Tibial artery (tissue), 4 donors: ENCODE measurements at regions not wholly inside any gene's neighbourhood (a gene's known extent, or its start where the extent isn't known, plus 50 kb on each side); places are given as distances from the start of the nearest gene placed in this dataset.

ENCODE experiments used
- DNase-seq, 2 donors: peaks; one replicate each; pipeline ENCODE4 v3.0.0-alpha.2; 2019
- H3K27ac ChIP-seq, 2 donors: fragments of 200-600 bp; sonication (generic) in 1 of 2; 1 replicate in 1 of 2; 2 replicates in 1 of 2; pipeline ENCODE4 v1.5.1; 2018 to 2019; ENCODE audit warnings: mild to moderate bottlenecking in 1 of 2
- H3K27me3 ChIP-seq, 2 donors: fragments of 200-600 bp; sonication (generic) in 1 of 2; one replicate each; pipeline versions ENCODE4 v1.5.1 to v1.6.0; 2016 to 2019
- H3K36me3 ChIP-seq, 3 donors: fragments of 200-600 bp; sonication (generic) in 2 of 3; one replicate each; pipeline ENCODE4 v1.5.1; 2016 to 2019; ENCODE audit warnings: mild to moderate bottlenecking in 2 of 3
- H3K4me1 ChIP-seq, 4 donors: fragments of 200-600 bp; sonication (generic) in 2 of 4; 1 replicate in 3 of 4; 2 replicates in 1 of 4; pipeline ENCODE4 v1.5.1; 2016 to 2019
- H3K4me3 ChIP-seq, 2 donors: fragments of 200-600 bp; sonication (generic) in 1 of 2; 1 replicate in 1 of 2; 2 replicates in 1 of 2; pipeline ENCODE4 v1.5.1; 2018 to 2019; ENCODE audit warnings: mild to moderate bottlenecking in 2 of 2
- H3K9me3 ChIP-seq, 3 donors: fragments of 200-600 bp; sonication (generic) in 1 of 3; one replicate each; pipeline ENCODE4 v1.5.1; 2016 to 2019
- CTCF ChIP-seq, 2 experiments: fragments of 200-600 bp in 1 of 2; fragments of 450-650 bp in 1 of 2; IDR thresholded peaks; one replicate each; pipeline ENCODE4 v1.5.1; 2017 to 2019; ENCODE audit warnings: antibody characterized with exemption in 2 of 2, mild to moderate bottlenecking in 1 of 2, moderate library complexity in 1 of 2
- intact Hi-C: fragments of 100-400 bp; cut with DNase I; formaldehyde crosslinking; loops from one replicate; pipeline ENCODE4 v1.15.0; 2023; ENCODE audit warnings: low total_unique reads

- TF ChIP-seq CTCF (IDR thresholded peaks at IDR 0.05) = no peak
- Histone ChIP-seq H3K9me3 (peaks cover 0 to 9% (median 7%) of the 10 kb centered on the region in 3 donors), H3K27ac (no peak overlapping the region), H3K4me1 (no peaks in the 10 kb centered on the region), H3K36me3 (no peaks in the 10 kb centered on the region), H3K27me3 (no peaks in the 10 kb centered on the region), H3K4me3 (no peak overlapping the region)
- intact Hi-C loops = no loop called here
- no peak for DNase-seq
Observed at GRCh38 chr16:17683281-17683680, 212.5 kb upstream of the XYLT1 start.

GRCh38 chr16:17676171-17676570, 205.4 kb upstream of the XYLT1 start:
- DNase-seq = no peak
- no peak overlapping the region for H3K4me3 ChIP-seq
- peaks cover 0 to 9% (median 7%) of the 10 kb centered on the region in 3 donors for H3K9me3 ChIP-seq
- H3K36me3 ChIP-seq = no peaks in the 10 kb centered on the region
- no peak for TF ChIP-seq CTCF (IDR thresholded peaks at IDR 0.05)
- H3K27ac ChIP-seq = no peak overlapping the region
- no peaks in the 10 kb centered on the region for H3K4me1 ChIP-seq
- no peaks in the 10 kb centered on the region for H3K27me3 ChIP-seq
- intact Hi-C loops = no loop called here

GRCh38 chr16:17668386-17668785, 197.6 kb upstream of the XYLT1 start:
- Histone ChIP-seq H3K27ac (no peak overlapping the region), H3K9me3 (no peaks in the 10 kb centered on the region), H3K4me3 (no peak overlapping the region), H3K4me1 (no peaks in the 10 kb centered on the region), H3K27me3 (no peaks in the 10 kb centered on the region), H3K36me3 (no peaks in the 10 kb centered on the region)
- intact Hi-C loops = no loop called here
- DNase-seq = no peak
- TF ChIP-seq CTCF (IDR thresholded peaks at IDR 0.05) = no peak

- Histone ChIP-seq H3K4me3 (no peak overlapping the region), H3K9me3 (no peaks in the 10 kb centered on the region), H3K4me1 (no peaks in the 10 kb centered on the region), H3K27me3 (no peaks in the 10 kb centered on the region), H3K36me3 (no peaks in the 10 kb centered on the region), H3K27ac (no peak overlapping the region)
- no peak for TF ChIP-seq CTCF (IDR thresholded peaks at IDR 0.05)
- intact Hi-C loops = no loop called here
- no peak for DNase-seq
Observed at GRCh38 chr16:17666293-17666692, 195.5 kb upstream of the XYLT1 start.

GRCh38 chr16:17658881-17659280, 188.1 kb upstream of the XYLT1 start:
- Histone ChIP-seq H3K4me3 (no peak overlapping the region), H3K27ac (no peak overlapping the region), H3K9me3 (no peaks in the 10 kb centered on the region), H3K27me3 (peaks cover 0 to 2% of the 10 kb centered on the region in 2 donors), H3K4me1 (no peaks in the 10 kb centered on the region), H3K36me3 (no peaks in the 10 kb centered on the region)
- intact Hi-C loops = no loop called here
- DNase-seq = no peak
- no peak for TF ChIP-seq CTCF (IDR thresholded peaks at IDR 0.05)

GRCh38 chr16:17657045-17657444, 186.3 kb upstream of the XYLT1 start:
- TF ChIP-seq CTCF (IDR thresholded peaks at IDR 0.05) = no peak
- intact Hi-C loops = no loop called here

More at GRCh38 chr16:17657045-17657444, 186.3 kb upstream of the XYLT1 start:
- Histone ChIP-seq H3K9me3 (no peaks in the 10 kb centered on the region), H3K4me1 (no peaks in the 10 kb centered on the region), H3K4me3 (no peak overlapping the region), H3K27me3 (peaks cover 0 to 7% of the 10 kb centered on the region in 2 donors), H3K36me3 (no peaks in the 10 kb centered on the region), H3K27ac (no peak overlapping the region)
- DNase-seq = no peak
